Endothelial cell of umbilical vein (primary cell): ENCODE measurements at regions not wholly inside any gene's neighbourhood (a gene's known extent, or its start where the extent isn't known, plus 50 kb on each side); places are given as distances from the start of the nearest gene placed in this dataset.

Experiments used
- BruUV-seq: library from RNA; stranded (reverse); fragments of 400-500 nt; replicated peaks from 2 replicates; lab custom pipeline; 2021; lab: Mats Ljungman, UMichigan
- CTCF ChIA-PET: fragments of 300-600, 350-600 bp; sonication (Branson Sonifier 250); formaldehyde crosslinking; loops from one replicate; lab custom pipeline; 2021; ENCODE audit warnings: antibody characterized with exemption, inconsistent platforms; lab: Charles Lee
- POLR2A ChIA-PET: fragments of 300-600, 350-600 bp; sonication (Branson Sonifier 250); formaldehyde crosslinking; loops from one replicate; lab custom pipeline; 2021; ENCODE audit warnings: antibody characterized with exemption, inconsistent platforms; lab: Charles Lee
- DNase-seq: peaks from one replicate; pipeline ENCODE4 v3.0.0-alpha.2; 2011; ENCODE audit warnings: low read depth, low spot score
- FAIRE-seq: peaks from 2 replicates; lab custom pipeline; 2011; peaks lifted over from hg19 to GRCh38; lab: Jason Lieb, UNC
- H2AFZ ChIP-seq: 2 replicates; pipeline ENCODE4 v1.6.0; 2012; ENCODE audit warnings: low read depth, low read length, control low read depth, inconsistent platforms
- H3K27ac ChIP-seq: 2 replicates; pipeline ENCODE4 v1.5.1; 2011; ENCODE audit warnings: low read depth, mild to moderate bottlenecking, control low read depth, low read length, moderate library complexity; ENCODE audit not compliant: insufficient read depth
- H3K27me3 ChIP-seq, 2 experiments: 2 replicates each; pipeline versions ENCODE4 v1.6.0 to v1.6.1; 2011; ENCODE audit warnings: low read length in 2 of 2, mixed read lengths in 1 of 2; ENCODE audit not compliant: control insufficient read depth in 2 of 2, insufficient read depth in 2 of 2
- H3K36me3 ChIP-seq, 2 experiments: 2 replicates in 1 of 2; 3 replicates in 1 of 2; pipeline ENCODE4 v1.5.1; 2011; ENCODE audit warnings: low read length in 2 of 2, mild to moderate bottlenecking in 1 of 2, moderate library complexity in 1 of 2; ENCODE audit not compliant: control insufficient read depth in 2 of 2, insufficient read depth in 2 of 2; ENCODE audit errors: extremely low read depth in 1 of 2
- H3K4me1 ChIP-seq: 3 replicates; pipeline ENCODE4 v1.5.1; 2011; ENCODE audit warnings: mild to moderate bottlenecking, low read length; ENCODE audit not compliant: control insufficient read depth, insufficient read depth; ENCODE audit errors: extremely low read depth
- H3K4me2 ChIP-seq: 2 replicates; pipeline ENCODE4 v1.6.1; 2011; ENCODE audit warnings: low read length, control low read depth, mixed read lengths; ENCODE audit not compliant: insufficient read depth
- H3K4me3 ChIP-seq, 3 experiments: fragments of 200-600 bp in 1 of 3; sonication (generic), shearing (Covaris generic) in 1 of 3; replicated peaks in 1 of 3; 2 replicates each; pipeline ENCODE4 v1.5.1; 2011 to 2016; ENCODE audit warnings: control low read depth in 3 of 3, low read length in 3 of 3, mild to moderate bottlenecking in 2 of 3, inconsistent platforms in 1 of 3, low read depth in 1 of 3, moderate library complexity in 1 of 3; ENCODE audit not compliant: insufficient read depth in 1 of 3
- H3K79me2 ChIP-seq: 2 replicates; pipeline ENCODE4 v1.6.0; 2012; ENCODE audit warnings: low read length, inconsistent platforms; ENCODE audit not compliant: control insufficient read depth, insufficient read depth
- H3K9ac ChIP-seq: replicated peaks from 2 replicates; pipeline ENCODE3; 2011; ENCODE audit warnings: low read length, control low read depth; ENCODE audit not compliant: insufficient read depth; ENCODE audit errors: extremely low read depth
- H3K9me1 ChIP-seq: replicated peaks from 3 replicates; pipeline ENCODE4 v1.6.0; 2011; ENCODE audit warnings: mild to moderate bottlenecking, low read length; ENCODE audit not compliant: control insufficient read depth, insufficient read depth; ENCODE audit errors: extremely low read depth
- H3K9me3 ChIP-seq: replicated peaks from 2 replicates; pipeline ENCODE4 v1.5.1; 2012; ENCODE audit warnings: low read length, inconsistent platforms; ENCODE audit not compliant: control insufficient read depth, insufficient read depth
- H4K20me1 ChIP-seq: replicated peaks from 2 replicates; pipeline ENCODE3; 2011; ENCODE audit warnings: mild to moderate bottlenecking, low read length; ENCODE audit not compliant: control insufficient read depth, insufficient read depth; ENCODE audit errors: extremely low read depth
- EZH2 ChIP-seq: IDR thresholded peaks from 2 replicates; pipeline ENCODE4 v1.6.1; 2012; ENCODE audit warnings: borderline replicate concordance, low read depth, mild to moderate bottlenecking, moderate library complexity, low read length, inconsistent platforms; ENCODE audit not compliant: severe bottlenecking
- FOS ChIP-seq: IDR thresholded peaks from 2 replicates; pipeline ENCODE4 v1.6.1; 2011; ENCODE audit warnings: mild to moderate bottlenecking, low read length, moderate library complexity, borderline replicate concordance; ENCODE audit not compliant: insufficient read depth
- GATA2 ChIP-seq: IDR thresholded peaks from 2 replicates; pipeline ENCODE4 v1.7.0; 2011; ENCODE audit warnings: low read depth, mild to moderate bottlenecking, moderate library complexity, mixed read lengths, low read length; ENCODE audit not compliant: insufficient read length, insufficient read depth
- JUN ChIP-seq: IDR thresholded peaks from 2 replicates; pipeline ENCODE4 v1.6.1; 2011; ENCODE audit warnings: borderline replicate concordance, low read depth; ENCODE audit not compliant: insufficient read length, insufficient read depth
- MYC ChIP-seq: IDR thresholded peaks from one replicate; pipeline ENCODE4 v1.6.1; 2011; ENCODE audit warnings: mild to moderate bottlenecking, low read depth, low read length
- POLR2A ChIP-seq: IDR thresholded peaks from 2 replicates; pipeline ENCODE4 v1.6.1; 2012; ENCODE audit warnings: low read depth, mild to moderate bottlenecking, control low read depth, low read length
- POLR2AphosphoS5 ChIP-seq: IDR thresholded peaks from 2 replicates; pipeline ENCODE4 v1.6.1; 2012; ENCODE audit warnings: low read depth, mild to moderate bottlenecking, control low read depth, low read length, moderate library complexity; ENCODE audit not compliant: insufficient read depth
- dilution Hi-C: fragments of 300-500 bp; cut with MboI; formaldehyde crosslinking; loops from one replicate; pipeline ENCODE4 v1.15.0; 2019; ENCODE audit warnings: low sequenced_read_pairs; ENCODE audit not compliant: extremely low pct_ligation_motif_present
- intact Hi-C: fragments of 100-400 bp; cut with micrococcal nuclease; formaldehyde crosslinking; loops from one replicate; pipeline ENCODE4 v1.10.0; 2022
- TF ChIP-seq, protein P1 (sequence below): IDR thresholded peaks from 2 replicates; pipeline ENCODE4 v1.6.1; 2011; ENCODE audit not compliant: insufficient read depth, insufficient read length

- no peak overlapping the region for H2AFZ ChIP-seq
- no peak for DNase-seq
- CTCF ChIA-PET, result no interaction called here
- H3K9ac ChIP-seq, result no peak overlapping the region
- H3K27me3 ChIP-seq, result peaks cover 0 to 5% of the 10 kb centered on the region in 2 experiments
- BruUV-seq, result no TSS peak
- no peak overlapping the region for H3K27ac ChIP-seq
- H3K79me2 ChIP-seq, result no peaks in the 10 kb centered on the region
- no peaks in the 10 kb centered on the region for H3K9me1 ChIP-seq
- no peaks in the 10 kb centered on the region for H3K4me1 ChIP-seq
- no peak for TF ChIP-seq POLR2AphosphoS5
- TF ChIP-seq JUN, result no peak
- no peak for TF ChIP-seq GATA2
- no peak for TF ChIP-seq MYC
- TF ChIP-seq, protein P1, sequence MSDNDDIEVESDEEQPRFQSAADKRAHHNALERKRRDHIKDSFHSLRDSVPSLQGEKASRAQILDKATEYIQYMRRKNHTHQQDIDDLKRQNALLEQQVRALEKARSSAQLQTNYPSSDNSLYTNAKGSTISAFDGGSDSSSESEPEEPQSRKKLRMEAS, result no peak
- no peak for TF ChIP-seq EZH2
- TF ChIP-seq POLR2A, result no peak
- no peak for TF ChIP-seq FOS
- H3K4me3 ChIP-seq, result no peak overlapping the region
- dilution Hi-C loops (no loop called here), intact Hi-C loops (no loop called here)
- FAIRE-seq, result no peak
- H3K9me3 ChIP-seq, result no peaks in the 10 kb centered on the region
- no peaks in the 10 kb centered on the region for H3K36me3 ChIP-seq
- H4K20me1 ChIP-seq, result no peaks in the 10 kb centered on the region
- POLR2A ChIA-PET, result no interaction called here
- no peak overlapping the region for H3K4me2 ChIP-seq
Measured at GRCh38 chr1:143721024-143721373, 250.8 kb downstream of the FAM72C start.
